Mesendoderm (in vitro differentiated cells): ENCODE measurements at regions not wholly inside any gene's neighbourhood (a gene's known extent, or its start where the extent isn't known, plus 50 kb on each side); places are given as distances from the start of the nearest gene placed in this dataset.

Experiments used
- DNase-seq: peaks from one replicate; pipeline ENCODE4 v3.0.0; 2013
- H2AK5ac ChIP-seq: 2 replicates; pipeline ENCODE4 v1.6.1; 2013; ENCODE audit warnings: low read length, inconsistent platforms
- H2BK120ac ChIP-seq: 2 replicates; pipeline ENCODE4 v1.6.1; 2013; ENCODE audit warnings: low read depth, mild to moderate bottlenecking, low read length, moderate library complexity, mixed read lengths
- H2BK15ac ChIP-seq: replicated peaks from 2 replicates; pipeline ENCODE4 v1.6.1; 2013; ENCODE audit warnings: low read depth, mild to moderate bottlenecking, moderate library complexity
- H2BK5ac ChIP-seq: 2 replicates; pipeline ENCODE4 v1.6.1; 2013; ENCODE audit warnings: low read length, inconsistent platforms
- H3K18ac ChIP-seq: 2 replicates; pipeline ENCODE4 v1.6.1; 2013; ENCODE audit warnings: mild to moderate bottlenecking, low read length, mixed read lengths
- H3K23ac ChIP-seq: one replicate; pipeline ENCODE4 v1.6.1; 2013; ENCODE audit warnings: low read length
- H3K27ac ChIP-seq: 2 replicates; pipeline ENCODE4 v1.5.1; 2013; ENCODE audit warnings: low read depth, mild to moderate bottlenecking, inconsistent platforms, low read length, moderate library complexity
- H3K27me3 ChIP-seq: 2 replicates; pipeline ENCODE4 v1.6.1; 2013; ENCODE audit warnings: low read length, control low read depth, mild to moderate bottlenecking, inconsistent platforms; ENCODE audit not compliant: insufficient read depth, poor library complexity
- H3K36me3 ChIP-seq: 2 replicates; pipeline ENCODE4 v1.6.1; 2013; ENCODE audit warnings: low read length, inconsistent platforms; ENCODE audit not compliant: control insufficient read depth, insufficient read depth
- H3K4ac ChIP-seq: one replicate; pipeline ENCODE4 v1.6.1; 2013; ENCODE audit warnings: low read depth, mild to moderate bottlenecking, low read length, moderate library complexity
- H3K4me1 ChIP-seq: 2 replicates; pipeline ENCODE4 v1.6.1; 2013; ENCODE audit warnings: low read depth, low read length, inconsistent platforms; ENCODE audit not compliant: control insufficient read depth
- H3K4me2 ChIP-seq: 2 replicates; pipeline ENCODE4 v1.6.1; 2013; ENCODE audit warnings: low read length
- H3K4me3 ChIP-seq: 2 replicates; pipeline ENCODE4 v1.5.1; 2013; ENCODE audit warnings: mild to moderate bottlenecking, low read length
- H3K56ac ChIP-seq: one replicate; pipeline ENCODE4 v1.6.1; 2013; ENCODE audit warnings: low read length
- H3K79me1 ChIP-seq: 2 replicates; pipeline ENCODE4 v1.6.1; 2013; ENCODE audit warnings: low read length, inconsistent platforms
- H3K79me2 ChIP-seq: 2 replicates; pipeline ENCODE4 v1.6.1; 2013; ENCODE audit warnings: mild to moderate bottlenecking, low read length; ENCODE audit not compliant: control insufficient read depth, insufficient read depth
- H3K9ac ChIP-seq: 2 replicates; pipeline ENCODE4 v1.6.1; 2013; ENCODE audit warnings: low read length, inconsistent platforms
- H4K5ac ChIP-seq: one replicate; pipeline ENCODE4 v1.6.1; 2013; ENCODE audit warnings: low read length
- H4K8ac ChIP-seq: one replicate; pipeline ENCODE4 v1.6.1; 2013; ENCODE audit warnings: low read depth, mild to moderate bottlenecking, control low read depth, low read length, moderate library complexity
- WGBS: extraction: QIAGEN DNeasy Blood & Tissue Kit; methylation state at CpG from one replicate; pipeline ENCODE4 v1.1.7; 2013; ENCODE audit warnings: low lambda C conversion rate, missing lambda C conversion rate; ENCODE audit not compliant: insufficient coverage; ENCODE audit errors: extremely low coverage; 5-methylcytosine and 5-hydroxymethylcytosine counted together

- Histone ChIP-seq H4K5ac (no peak overlapping the region), H3K4ac (no peak overlapping the region), H3K4me3 (no peak overlapping the region), H4K8ac (no peak overlapping the region), H3K23ac (no peak overlapping the region), H3K79me2 (peaks cover 9% of the 10 kb centered on the region), H2AK5ac (no peak overlapping the region), H3K27me3 (no peaks in the 10 kb centered on the region), H3K79me1 (peaks cover 30% of the 10 kb centered on the region), H2BK120ac (no peak overlapping the region), H2BK15ac (no peak overlapping the region), H3K27ac (no peak overlapping the region), H3K36me3 (no peaks in the 10 kb centered on the region), H3K56ac (no peak overlapping the region), H2BK5ac (no peak overlapping the region), H3K18ac (no peak overlapping the region), H3K4me2 (no peak overlapping the region), H3K9ac (no peak overlapping the region), H3K4me1 (peaks cover 2% of the 10 kb centered on the region)
- DNase-seq, result no peak
- no CpG with 5 or more reads among the region's 3 CpGs for WGBS
Observed at GRCh38 chr14:73778736-73779135, 64.6 kb upstream of the PNMA1 start.

DNA sequence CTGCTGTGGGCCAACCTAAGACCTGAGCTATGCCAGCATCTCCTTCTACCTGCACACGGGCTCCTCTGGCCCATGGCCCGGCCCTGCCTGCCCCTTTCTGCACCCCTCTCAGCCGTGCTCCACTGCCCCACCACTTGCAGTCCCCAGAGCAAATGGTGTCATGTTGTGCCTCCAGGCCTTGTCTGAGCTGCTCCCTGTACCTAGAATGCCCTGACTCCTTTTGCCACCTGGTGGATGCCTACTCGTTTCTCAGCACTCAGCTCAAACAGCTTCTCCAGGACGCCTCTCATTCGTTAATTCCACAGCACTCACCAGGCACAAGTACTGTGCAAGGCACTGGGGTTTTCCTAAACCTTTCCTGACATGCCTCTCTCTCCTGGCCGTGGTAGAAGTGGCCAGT, 63.2 kb upstream of the PNMA1 start:
- Histone ChIP-seq H2BK15ac (no peak overlapping the region), H4K8ac (no peak overlapping the region), H3K9ac (no peak overlapping the region), H3K4ac (no peak overlapping the region), H4K5ac (no peak overlapping the region), H3K4me1 (peaks cover 2% of the 10 kb centered on the region), H3K4me2 (no peak overlapping the region), H3K56ac (peak overlapping the region; percentile 5), H3K79me2 (peaks cover 10% of the 10 kb centered on the region), H2BK5ac (no peak overlapping the region), H2BK120ac (no peak overlapping the region), H2AK5ac (no peak overlapping the region), H3K4me3 (no peak overlapping the region), H3K79me1 (peaks cover 28% of the 10 kb centered on the region), H3K23ac (no peak overlapping the region), H3K36me3 (no peaks in the 10 kb centered on the region), H3K27ac (no peak overlapping the region), H3K18ac (no peak overlapping the region), H3K27me3 (no peaks in the 10 kb centered on the region)
- no CpG with 5 or more reads among the region's 7 CpGs for WGBS
- DNase-seq, result peak; percentile 85

- H3K23ac ChIP-seq, result no peak overlapping the region
- no peak overlapping the region for H4K8ac ChIP-seq
- no CpG with 5 or more reads among the region's 3 CpGs for WGBS
- no peak overlapping the region for H2BK120ac ChIP-seq
- no peaks in the 10 kb centered on the region for H3K27me3 ChIP-seq
- H3K56ac ChIP-seq, result no peak overlapping the region
- H3K4me2 ChIP-seq, result no peak overlapping the region
- H3K4me3 ChIP-seq, result no peak overlapping the region
- no peak overlapping the region for H4K5ac ChIP-seq
- H3K4ac ChIP-seq, result no peak overlapping the region
- no peak overlapping the region for H3K18ac ChIP-seq
- H3K79me1 ChIP-seq, result peaks cover 28% of the 10 kb centered on the region
- peaks cover 10% of the 10 kb centered on the region for H3K79me2 ChIP-seq
- H2AK5ac ChIP-seq, result no peak overlapping the region
- DNase-seq, result no peak
- H3K27ac ChIP-seq, result no peak overlapping the region
- H3K4me1 ChIP-seq, result peaks cover 7% of the 10 kb centered on the region
- H2BK15ac ChIP-seq, result no peak overlapping the region
- no peak overlapping the region for H3K9ac ChIP-seq
- no peak overlapping the region for H2BK5ac ChIP-seq
- no peaks in the 10 kb centered on the region for H3K36me3 ChIP-seq
Observed at GRCh38 chr14:73776194-73776537, 62.0 kb upstream of the PNMA1 start.

GRCh38 chr14:73775339-73776193, 61.4 kb upstream of the PNMA1 start:
- no peak overlapping the region for H4K5ac ChIP-seq
- no peak overlapping the region for H3K4me2 ChIP-seq
- H3K79me2 ChIP-seq, result peaks cover 10% of the 10 kb centered on the region
- no peaks in the 10 kb centered on the region for H3K27me3 ChIP-seq
- no peak overlapping the region for H3K18ac ChIP-seq
- no peak overlapping the region for H3K27ac ChIP-seq
- no peak overlapping the region for H3K4ac ChIP-seq
- DNase-seq, result no peak
- H3K56ac ChIP-seq, result no peak overlapping the region
- peaks cover 7% of the 10 kb centered on the region for H3K4me1 ChIP-seq
- no CpG with 5 or more reads among the region's 10 CpGs for WGBS
- H2BK120ac ChIP-seq, result no peak overlapping the region
- no peak overlapping the region for H2AK5ac ChIP-seq
- no peaks in the 10 kb centered on the region for H3K36me3 ChIP-seq
- no peak overlapping the region for H4K8ac ChIP-seq
- H3K79me1 ChIP-seq, result peaks cover 28% of the 10 kb centered on the region
- no peak overlapping the region for H3K9ac ChIP-seq
- no peak overlapping the region for H3K23ac ChIP-seq
- H3K4me3 ChIP-seq, result no peak overlapping the region
- H2BK15ac ChIP-seq, result no peak overlapping the region
- no peak overlapping the region for H2BK5ac ChIP-seq

DNA sequence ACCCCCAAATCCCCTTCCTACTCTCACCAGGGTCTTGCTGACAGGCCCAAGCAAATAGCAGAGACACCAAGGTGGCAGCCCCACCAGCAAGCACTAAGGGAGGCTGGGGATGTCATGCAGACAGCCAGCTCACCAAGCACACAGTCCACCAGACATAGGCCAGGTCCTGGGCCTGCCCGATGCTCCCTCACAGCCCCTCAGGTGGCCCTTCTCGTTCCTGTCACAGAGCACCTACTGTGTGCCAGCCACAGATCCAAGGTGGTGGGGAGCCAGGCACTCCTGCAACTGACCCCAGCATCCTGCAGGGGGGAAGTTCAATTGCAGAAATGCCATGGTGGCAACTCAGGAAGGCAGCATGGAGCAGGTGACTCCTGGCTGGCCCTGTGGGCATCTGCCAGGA, 60.5 kb upstream of the PNMA1 start:
- Histone ChIP-seq H3K27ac (no peak overlapping the region), H3K18ac (no peak overlapping the region), H3K79me1 (peaks cover 25% of the 10 kb centered on the region), H3K23ac (no peak overlapping the region), H3K4ac (no peak overlapping the region), H3K4me2 (no peak overlapping the region), H3K56ac (peak overlapping the region; percentile 22), H3K79me2 (peaks cover 9% of the 10 kb centered on the region), H2BK15ac (no peak overlapping the region), H4K8ac (no peak overlapping the region), H2BK5ac (no peak overlapping the region), H4K5ac (no peak overlapping the region), H3K27me3 (no peaks in the 10 kb centered on the region), H2AK5ac (no peak overlapping the region), H3K4me3 (no peak overlapping the region), H3K36me3 (no peaks in the 10 kb centered on the region), H3K9ac (no peak overlapping the region), H3K4me1 (peaks cover 7% of the 10 kb centered on the region), H2BK120ac (no peak overlapping the region)
- no peak for DNase-seq
- no CpG with 5 or more reads among the region's 2 CpGs for WGBS

GRCh38 chr14:73774241-73774570, 60.0 kb upstream of the PNMA1 start:
- Histone ChIP-seq H3K4me3 (no peak overlapping the region), H2BK120ac (no peak overlapping the region), H3K4me2 (no peak overlapping the region), H3K36me3 (no peaks in the 10 kb centered on the region), H3K4me1 (peaks cover 7% of the 10 kb centered on the region), H3K18ac (no peak overlapping the region), H4K8ac (no peak overlapping the region), H3K27me3 (no peaks in the 10 kb centered on the region), H4K5ac (no peak overlapping the region), H2AK5ac (no peak overlapping the region), H3K23ac (no peak overlapping the region), H3K4ac (no peak overlapping the region), H3K9ac (no peak overlapping the region), H3K56ac (peak overlapping the region; percentile 22), H3K79me2 (peaks cover 9% of the 10 kb centered on the region), H3K79me1 (peaks cover 26% of the 10 kb centered on the region), H3K27ac (no peak overlapping the region), H2BK15ac (no peak overlapping the region), H2BK5ac (no peak overlapping the region)
- DNase-seq, result no peak
- WGBS, result no CpG with 5 or more reads among the region's 3 CpGs
